Amygdala (tissue), 56 donors: ENCODE measurements at regions not wholly inside any gene's neighbourhood (a gene's known extent, or its start where the extent isn't known, plus 50 kb on each side); places are given as distances from the start of the nearest gene placed in this dataset.

Source experiments
- DNase-seq, 56 donors: peaks; one replicate each; lab custom pipeline; 2025; lab: John Stamatoyannopoulos, UW

- DNase-seq = no peak
These were observed 266.7 kb upstream of the CLNK start for GRCh38 chr4:10951306-10951705.

DNA sequence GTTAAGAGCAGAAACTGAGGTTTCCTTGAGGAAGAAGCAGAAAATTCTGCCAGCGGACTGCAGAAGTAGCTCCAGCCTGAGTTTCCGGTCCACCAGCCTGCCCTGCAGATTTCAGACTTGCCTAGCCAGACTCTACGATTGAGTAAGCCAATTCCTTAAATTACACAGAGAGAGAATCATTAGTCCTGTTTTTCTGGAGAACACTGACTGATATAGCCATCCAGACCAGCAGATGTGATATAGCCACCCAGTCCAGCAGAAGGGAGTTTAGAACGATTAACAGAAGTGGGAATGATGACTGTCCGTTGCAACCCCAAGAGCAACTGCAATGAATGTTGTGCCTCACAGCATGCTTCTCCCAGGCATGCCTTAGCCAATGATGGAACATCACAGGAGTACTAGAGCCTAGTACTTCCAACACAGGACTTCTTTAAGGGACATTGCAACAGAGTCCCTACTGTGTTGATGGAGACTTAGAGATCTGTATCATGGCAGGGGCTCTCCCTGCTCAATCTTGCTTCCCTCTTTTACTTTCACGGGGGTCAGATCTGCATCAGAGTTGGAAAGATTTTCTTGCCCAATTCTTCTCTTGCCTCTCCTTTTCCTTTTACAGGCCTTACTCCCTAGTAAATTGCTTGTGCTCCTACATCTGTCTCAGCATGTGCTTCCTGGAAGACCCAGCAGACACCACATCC, 264.6 kb upstream of the CLNK start:
- DNase-seq = peak in 2 of 56 donors; percentile 1 to 6

- no peak for DNase-seq
These were observed 263.3 kb upstream of the CLNK start for GRCh38 chr4:10947898-10948297.

DNA sequence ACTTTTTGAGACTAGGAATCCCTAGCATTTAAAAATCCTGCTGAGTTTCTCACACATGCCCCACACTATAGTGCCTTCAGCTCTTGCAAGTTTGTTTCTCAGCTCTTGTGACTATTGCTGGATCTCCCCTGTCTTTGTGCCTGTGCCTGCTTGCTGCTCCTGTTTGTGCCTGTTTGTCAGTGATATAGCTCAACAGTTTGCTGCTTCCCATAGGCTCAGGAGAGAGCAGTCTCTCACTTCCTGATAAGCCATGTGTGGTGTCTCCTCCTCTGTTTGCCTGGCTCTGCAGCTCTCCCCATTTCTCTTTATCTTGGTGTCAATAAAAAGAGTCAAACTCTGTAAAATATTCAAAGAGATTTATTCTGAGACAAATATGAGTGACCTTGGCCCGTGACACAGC, 259.8 kb upstream of the CLNK start:
- DNase-seq = no peak

- DNase-seq = no peak
These were observed 257.6 kb upstream of the CLNK start for GRCh38 chr4:10942156-10942555.

GRCh38 chr4:10929818-10930217, 245.2 kb upstream of the CLNK start:
- no peak for DNase-seq

GRCh38 chr4:10925996-10926395, 241.4 kb upstream of the CLNK start:
- no peak for DNase-seq

DNA sequence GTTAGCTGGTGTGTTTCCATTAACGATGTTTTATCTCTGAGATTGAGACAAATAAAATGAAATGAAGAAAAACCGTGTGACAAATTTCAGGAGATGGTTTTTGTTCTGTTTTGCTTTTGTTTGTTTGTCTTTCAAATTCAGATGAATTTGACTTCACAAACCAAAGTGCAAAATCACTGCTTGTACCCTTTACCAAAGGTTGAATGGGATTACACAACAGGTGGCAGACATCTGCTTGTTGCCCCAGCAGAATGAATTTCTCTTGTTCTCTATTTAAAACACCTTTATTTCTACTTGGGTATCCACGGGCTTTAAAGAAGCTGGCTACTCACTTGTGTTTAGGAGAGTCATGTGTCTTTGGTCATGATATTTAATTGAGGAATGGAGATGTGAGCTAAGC, 239.7 kb upstream of the CLNK start:
- DNase-seq = no peak

GRCh38 chr4:10917566-10917965, 233.0 kb upstream of the CLNK start:
- peak in 3 of 56 donors; percentile 3 to 32 (median 5) for DNase-seq

DNA sequence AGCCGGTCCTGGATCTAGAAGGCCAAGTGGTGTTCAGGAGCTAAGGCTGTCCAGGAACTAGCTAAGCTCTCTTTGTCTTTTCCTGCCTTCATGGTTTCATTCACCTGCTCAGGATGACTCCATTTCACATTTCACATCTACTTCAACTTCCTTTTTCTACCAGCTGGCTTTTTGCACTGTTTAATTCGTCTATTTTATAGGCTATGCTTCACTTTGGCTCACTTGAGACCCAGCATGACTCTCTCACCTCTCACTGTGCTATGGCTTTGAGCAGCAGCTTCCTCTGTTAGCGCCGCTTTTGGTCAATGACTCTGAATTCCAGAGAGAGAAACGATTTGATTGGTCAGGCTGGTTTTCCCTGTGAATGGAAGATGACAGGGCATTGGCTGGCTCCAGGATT, 213.5 kb upstream of the CLNK start:
- DNase-seq = no peak

DNA sequence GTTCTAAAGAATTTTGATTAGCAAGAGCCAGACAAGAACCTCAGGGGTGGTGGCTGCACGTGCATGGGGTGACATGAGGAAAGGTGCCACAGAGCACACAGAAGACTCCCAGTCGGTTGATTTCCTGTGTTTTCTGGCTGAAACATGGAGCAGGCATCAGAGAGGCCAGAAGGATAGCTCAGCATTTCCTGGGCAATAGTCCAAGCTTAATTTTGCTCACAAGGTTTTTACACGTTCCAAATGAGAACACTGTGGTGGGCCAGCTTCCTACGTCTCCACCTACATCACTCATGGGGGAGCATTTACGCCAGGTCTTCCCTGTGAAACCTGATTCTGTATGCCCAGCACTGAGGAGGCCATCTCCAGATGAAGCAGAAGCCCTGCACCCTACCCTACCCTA, 212.5 kb upstream of the CLNK start:
- DNase-seq = no peak

- no peak for DNase-seq
These were observed 208.8 kb upstream of the CLNK start for GRCh38 chr4:10893395-10893794.

DNA sequence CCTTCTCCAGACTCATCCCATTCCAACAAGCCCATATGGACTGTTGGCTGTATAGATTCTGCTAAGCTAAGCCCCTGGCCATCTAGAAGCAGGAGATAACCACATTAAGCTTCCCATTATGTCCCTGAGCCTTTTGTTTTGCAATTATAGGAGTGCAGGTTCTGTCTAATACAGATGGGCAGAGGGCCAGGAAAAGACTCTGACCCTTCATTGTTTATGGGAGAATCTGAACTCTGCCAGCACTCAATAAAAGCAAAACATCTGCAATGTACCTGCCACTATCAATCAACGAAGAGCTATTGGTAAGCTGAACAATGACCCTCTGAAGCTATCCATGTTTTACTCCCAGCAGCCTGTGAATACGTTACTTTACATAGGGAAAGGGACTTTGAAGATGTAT, 207.3 kb upstream of the CLNK start:
- DNase-seq = no peak

GRCh38 chr4:10889819-10890218, 205.3 kb upstream of the CLNK start:
- no peak for DNase-seq

DNA sequence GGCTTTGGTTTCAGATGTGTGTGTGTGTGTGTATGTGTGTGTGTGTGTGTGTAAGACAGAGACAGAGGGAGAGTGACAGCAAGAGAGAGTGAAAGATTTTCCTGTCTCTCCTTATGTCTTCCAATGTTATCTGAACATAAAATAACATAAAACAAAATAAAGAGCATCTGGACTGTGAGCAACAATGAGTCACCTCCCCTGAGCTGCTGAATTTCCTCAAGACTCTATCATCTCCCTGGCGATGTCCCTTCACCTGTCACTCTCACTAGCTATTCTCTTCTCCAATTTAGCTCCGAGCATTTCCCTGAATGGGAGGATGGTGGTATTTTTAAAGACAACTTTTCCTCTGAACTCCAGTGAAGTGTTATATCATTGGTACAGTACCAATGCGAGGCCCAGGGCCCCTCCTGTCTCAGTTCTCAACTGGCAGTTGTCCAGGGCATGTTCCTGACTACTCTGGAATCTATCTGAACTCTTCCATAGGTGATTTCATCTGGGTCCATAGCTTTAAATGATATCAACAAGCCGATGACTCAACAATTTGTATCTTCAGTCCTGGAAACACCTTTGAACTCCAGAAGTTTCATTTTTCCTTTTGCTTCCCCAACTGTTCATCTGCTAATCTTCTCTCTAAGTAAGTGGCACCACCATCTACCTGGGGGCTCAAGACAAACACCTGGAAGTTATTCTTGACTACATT, 195.0 kb upstream of the CLNK start:
- DNase-seq = peak in 1 of 56 donors; percentile 1

GRCh38 chr4:10878861-10879260, 194.3 kb upstream of the CLNK start:
- no peak for DNase-seq

DNA sequence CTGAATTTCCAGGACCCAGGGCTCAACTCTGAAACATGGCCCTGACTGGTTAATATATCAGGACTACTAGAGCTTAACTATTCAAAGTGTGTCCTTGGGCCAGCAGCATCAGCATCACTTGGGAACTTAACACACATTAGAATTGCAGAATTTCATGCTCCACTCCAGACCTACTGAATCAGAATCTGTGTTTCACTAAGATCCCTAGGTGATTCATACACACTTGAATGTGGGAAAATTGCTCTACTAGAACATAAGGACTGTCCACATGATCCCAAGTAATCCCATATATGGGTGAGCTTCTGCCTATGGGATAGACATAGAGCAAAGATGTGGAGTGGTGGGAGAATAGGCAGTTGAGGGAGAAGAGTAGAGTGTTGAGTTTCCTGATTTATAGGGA, 192.5 kb upstream of the CLNK start:
- no peak for DNase-seq

DNA sequence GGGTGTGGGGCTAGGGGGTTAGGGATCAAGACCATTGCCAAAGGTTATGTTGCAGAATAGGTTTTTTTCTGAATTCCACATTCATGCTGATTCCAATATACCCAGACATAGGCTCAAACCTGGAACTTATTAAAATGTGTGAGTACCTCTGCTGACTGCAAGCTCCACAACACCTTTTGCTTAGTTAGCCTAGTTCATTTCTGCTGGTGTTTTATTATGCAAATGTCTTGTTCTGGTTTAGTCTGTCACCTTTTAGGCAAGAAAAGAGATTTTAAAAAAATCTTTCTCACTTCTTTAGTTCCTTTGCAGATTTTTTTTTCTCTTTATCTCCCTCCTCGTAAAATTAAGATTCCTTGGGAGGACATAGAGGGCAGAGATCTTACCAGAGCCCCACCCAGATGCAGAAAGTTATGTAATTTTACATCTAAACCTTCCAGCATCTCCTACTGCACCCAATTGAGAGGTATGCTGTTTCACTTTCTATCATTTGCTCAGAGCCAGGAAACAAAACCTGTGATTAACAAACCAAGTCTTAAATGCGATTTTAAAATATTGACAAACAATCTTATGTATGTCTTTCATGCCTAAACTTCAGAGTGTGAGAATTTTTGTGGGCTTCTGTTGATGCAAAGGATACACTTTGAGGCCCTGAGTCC, 190.7 kb upstream of the CLNK start:
- no peak for DNase-seq

- DNase-seq = no peak
These were observed 189.2 kb upstream of the CLNK start for GRCh38 chr4:10873809-10874208.

DNA sequence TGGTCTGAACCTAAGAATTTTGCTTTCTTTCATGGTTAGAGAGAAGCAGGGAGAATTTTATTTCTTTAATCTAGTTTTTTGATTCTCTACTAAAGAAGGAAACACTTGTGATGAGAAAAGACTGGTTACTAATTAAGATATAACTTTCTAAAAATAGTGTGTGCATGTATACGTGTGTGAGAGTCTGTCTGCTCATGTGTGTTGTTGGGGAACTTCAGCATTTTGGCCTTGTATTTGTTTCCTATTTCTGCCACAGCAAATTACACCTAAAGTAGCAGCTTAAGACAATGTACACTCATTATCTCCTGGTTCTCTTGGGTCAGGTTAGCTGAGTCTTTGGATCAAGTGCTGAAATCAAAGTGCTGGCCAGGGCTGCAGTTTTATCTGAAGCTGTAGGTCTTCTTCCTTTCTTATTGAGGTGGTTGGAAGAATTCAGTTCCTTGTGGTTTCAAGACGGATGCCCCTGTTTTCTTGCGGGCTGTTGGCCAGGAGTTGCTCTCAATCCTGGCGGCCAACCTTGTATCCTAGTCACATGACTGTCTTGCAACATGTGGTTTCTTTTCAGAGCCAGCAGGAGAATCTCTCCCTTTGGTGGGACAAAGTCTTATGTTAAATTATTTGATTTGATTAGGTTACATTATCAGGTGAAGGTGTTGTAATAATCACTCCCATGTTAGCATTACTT, 188.4 kb upstream of the CLNK start:
- DNase-seq = no peak

- DNase-seq = peak in 1 of 56 donors; percentile 9
These were observed 182.1 kb upstream of the CLNK start for GRCh38 chr4:10866666-10867065.
